ENCODE measurements at regions not wholly inside any gene's neighbourhood (a gene's known extent, or its start where the extent isn't known, plus 50 kb on each side); places are given as distances from the start of the nearest gene placed in this dataset.
A peak's percentile ranks its signal among the peaks of the same experiment; 100 is the strongest.
"Not testable (repeated sequence)": the region's sequence is repeated elsewhere in the genome, so short reads cannot be mapped to it uniquely, and the experiment has no call there.

- DNase-seq: no peak
These were observed 152.2 kb downstream of the LIPI start for GRCh38 chr21:14058566-14058965.

DNA sequence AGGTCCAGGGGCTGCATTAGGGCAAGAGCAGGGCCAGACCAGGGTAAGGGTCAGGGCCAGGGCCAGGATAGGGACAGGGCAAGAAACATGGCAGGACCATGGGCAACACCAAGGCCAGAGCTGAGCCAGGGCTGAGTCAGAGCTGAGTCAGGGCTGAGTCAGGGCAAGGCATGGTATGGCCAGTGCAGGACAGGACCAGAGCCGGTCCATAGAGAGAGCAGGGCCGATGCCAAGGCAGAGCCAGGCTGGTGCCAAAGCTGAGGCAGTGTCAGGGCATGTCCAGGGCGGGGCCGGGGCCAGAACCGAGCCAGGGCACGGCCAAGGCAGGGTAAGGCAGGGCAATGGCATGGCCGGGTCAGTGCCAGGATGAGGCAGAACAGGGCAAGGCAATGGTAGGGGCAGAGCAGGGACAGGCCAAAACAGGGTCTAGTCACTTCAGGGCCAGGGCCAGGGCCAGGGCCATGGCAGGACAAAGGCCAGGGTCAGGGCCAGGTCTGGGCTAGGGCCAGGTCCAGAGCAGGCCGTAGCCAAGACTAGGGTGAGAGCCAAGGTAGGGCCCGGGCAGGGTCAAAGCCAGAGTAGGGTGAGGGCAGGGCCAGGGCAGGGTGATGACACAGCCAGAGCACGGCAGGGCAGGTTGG lies 152.8 kb downstream of the LIPI start:
- DNase-seq: not testable (repeated sequence)

DNA sequence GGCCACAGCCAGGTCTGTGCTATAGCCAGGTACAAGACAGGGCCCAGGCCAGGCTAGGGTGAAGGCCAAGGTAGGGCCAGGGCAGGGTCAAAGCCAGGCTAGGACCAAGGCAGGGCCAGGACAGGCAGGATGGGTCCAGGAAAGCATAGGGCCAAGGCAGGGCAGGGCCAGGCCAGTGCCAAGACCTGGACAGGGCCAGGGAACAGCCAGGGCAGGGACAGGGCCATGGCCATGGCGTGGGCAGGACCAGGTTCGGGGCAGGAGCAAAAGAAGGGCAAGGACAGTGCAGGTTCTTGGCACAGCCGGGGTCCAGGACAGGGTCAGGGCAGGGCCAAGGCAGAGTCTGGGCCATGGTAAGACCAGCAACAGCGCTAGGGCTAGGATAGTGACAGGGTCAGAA lies 153.4 kb downstream of the LIPI start:
- no peak for DNase-seq

DNA sequence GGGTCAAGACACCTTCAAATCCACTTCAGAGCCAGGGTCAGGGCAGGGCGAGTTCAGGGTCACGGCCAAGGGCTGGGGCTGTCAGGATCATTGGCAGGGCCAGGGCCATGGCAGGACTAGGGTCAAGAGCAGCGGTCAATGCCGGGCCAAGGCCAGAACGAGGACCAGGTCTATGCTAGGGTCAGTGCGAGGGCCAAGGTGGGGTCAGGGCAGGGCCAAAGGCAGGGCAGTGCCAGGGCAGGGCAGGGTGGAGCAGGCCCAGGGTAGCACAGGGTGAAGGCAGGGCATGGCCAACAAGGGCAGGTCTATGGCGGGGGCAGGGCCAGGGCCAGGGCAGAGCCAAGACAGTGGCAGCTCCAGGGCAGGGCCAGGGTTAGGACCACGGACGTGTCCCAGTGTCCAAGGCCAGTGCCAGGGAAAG lies 154.0 kb downstream of the LIPI start:
- DNase-seq: no peak

DNA sequence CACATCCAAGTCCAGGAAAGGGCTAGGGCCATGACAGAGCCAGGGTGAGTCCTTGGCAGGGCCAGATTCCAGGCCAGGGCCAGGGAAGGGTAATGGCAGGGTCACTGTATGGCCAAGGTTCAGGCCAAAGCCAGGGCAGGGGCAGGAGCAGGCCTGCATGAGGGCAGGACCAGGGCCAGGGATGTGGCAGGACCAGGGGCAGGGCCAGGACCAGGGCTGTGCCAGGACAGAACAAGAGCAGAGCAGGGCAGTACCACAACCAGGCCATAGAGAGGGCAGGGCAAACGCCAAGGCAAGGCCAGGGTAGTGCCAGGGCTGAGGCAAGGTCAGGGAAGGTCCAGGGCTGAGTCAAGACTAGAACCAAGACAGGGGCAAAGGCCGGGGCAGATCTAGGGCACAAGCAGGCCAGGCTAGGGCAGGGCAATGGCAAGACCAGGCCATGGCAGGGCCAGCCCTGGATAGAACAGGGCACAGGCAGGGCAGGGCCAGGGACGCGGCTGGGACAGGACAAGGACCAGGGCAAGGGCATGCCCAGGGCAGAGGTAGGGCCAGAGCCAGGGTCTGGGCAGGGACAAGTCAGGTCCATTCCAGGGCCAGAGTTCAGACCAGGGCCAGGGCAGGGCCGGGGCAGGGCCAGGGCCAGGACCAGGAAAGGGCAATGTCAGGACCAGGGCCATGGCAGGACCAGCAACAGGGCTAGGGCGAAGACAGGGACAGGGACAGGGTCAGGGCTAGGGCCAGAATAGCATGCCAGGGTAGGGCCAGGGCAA lies 154.8 kb downstream of the LIPI start:
- not testable (repeated sequence) for DNase-seq

GRCh38 chr21:14054682-14055081 lies 156.1 kb downstream of the LIPI start:
- no peak for DNase-seq

DNA sequence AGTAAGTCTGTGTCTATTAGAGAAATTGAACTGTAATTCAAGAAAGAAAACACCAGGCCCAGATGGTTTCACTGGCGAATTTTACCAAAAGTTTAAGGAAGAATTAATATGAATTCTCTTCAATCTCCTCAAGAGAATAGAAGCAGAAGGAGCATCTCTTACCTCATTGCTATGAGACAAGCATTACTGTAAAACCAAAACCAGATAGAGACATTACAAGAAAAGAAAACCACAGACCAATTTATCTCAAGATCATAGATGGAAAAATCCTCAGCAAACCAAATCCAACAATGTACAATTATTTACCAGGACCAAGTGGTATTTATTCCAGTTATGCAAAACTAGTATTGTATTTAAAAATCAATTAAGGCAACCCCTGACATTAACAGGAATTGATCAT lies 160.6 kb downstream of the LIPI start:
- no peak for DNase-seq

- DNase-seq: no peak
These were observed 164.4 kb downstream of the LIPI start for GRCh38 chr21:14046401-14046800.

- DNase-seq: no peak
These were observed 170.4 kb downstream of the LIPI start for GRCh38 chr21:14040386-14040785.

DNA sequence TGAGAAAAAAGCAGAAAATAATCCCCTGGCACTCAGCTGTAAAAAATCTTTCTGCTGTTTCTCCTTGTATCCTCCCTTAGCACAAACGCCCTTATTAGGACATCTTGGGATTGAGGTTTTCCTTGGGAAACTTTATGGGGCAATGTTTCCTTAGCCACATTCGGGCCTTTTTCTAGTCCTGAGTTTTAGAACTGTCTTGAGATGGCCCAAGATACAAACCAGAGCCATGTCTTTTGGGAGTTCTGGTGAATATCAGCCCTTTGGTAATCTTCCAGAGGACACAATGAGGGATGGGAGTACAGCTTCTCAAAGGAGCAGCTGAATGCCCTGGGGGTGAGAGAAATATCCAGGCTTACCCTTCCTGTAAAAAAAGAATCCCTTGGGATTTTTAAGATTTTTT lies 182.1 kb downstream of the LIPI start:
- DNase-seq: not testable (repeated sequence)

DNA sequence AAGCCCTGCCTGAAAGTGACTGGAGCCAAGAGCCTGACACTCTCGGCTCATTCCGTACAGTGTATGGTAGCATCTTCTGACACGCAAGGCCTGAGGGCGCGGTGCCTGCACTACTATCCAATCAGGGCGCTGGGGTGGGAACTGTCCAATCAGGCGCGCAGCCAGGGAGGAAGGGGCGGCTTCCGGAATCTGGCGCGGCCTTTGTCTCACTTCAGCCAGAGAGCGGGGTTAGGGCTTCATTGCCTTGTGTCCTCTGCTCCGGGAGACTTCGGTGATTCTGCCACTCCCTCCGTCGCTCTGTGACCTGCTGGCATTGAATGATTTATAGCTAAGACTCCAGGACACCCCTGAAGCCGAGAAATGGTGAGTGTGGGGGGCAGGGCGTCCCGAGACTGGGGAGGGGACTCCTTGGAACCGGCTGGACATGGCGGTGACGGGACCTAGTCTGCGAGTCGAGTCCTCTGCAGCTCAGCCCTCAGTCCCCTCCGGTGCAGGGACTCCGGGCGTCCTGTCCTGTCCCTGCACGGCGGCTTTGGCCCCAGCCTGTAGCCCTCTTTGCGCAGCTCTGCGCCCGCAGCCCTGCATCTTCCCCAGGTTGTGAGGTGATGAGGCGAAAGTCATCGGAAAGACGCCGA lies 183.4 kb downstream of the LIPI start:
- DNase-seq: peak; percentile 79

DNA sequence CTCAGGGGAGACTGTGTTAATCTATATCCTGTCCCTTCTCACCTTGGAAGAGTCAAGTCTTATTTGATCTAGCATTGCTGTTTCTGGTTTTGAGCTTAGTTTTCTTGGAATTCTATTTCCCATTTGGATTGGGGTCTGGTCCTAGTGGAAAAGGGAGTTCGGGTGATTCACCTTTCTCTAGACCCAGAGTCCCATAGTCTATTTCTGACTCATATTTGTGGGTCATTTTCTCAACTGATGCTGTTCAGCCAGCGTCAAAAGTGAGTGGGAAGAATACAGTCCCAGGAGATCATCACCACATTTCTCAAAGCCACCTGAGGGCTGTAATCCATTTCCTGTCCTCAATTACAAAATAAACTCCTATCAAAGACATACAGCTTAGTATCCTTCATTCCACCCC lies 190.6 kb downstream of the LIPI start:
- DNase-seq: not testable (repeated sequence)

DNA sequence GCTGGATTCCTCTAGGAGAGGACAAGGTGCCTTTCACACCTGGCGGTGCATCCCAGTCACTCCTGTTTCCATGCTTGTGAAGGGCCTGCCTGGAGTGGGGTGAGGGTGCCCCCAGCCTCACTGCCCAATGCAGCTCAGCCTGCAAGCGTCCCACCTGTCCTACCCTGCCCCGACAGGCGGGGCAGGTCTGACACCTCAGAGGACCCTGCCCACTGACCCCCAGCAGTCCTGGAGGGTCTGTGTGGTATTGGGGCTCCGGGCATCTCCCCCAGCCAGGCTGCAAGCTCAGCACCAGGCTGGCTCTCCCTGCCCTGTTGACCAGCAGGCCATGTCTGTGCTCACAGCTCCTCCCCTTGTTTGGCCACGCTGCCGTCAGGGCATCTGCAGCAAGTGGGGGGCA lies 194.9 kb downstream of the LIPI start:
- DNase-seq: not testable (repeated sequence)

DNA sequence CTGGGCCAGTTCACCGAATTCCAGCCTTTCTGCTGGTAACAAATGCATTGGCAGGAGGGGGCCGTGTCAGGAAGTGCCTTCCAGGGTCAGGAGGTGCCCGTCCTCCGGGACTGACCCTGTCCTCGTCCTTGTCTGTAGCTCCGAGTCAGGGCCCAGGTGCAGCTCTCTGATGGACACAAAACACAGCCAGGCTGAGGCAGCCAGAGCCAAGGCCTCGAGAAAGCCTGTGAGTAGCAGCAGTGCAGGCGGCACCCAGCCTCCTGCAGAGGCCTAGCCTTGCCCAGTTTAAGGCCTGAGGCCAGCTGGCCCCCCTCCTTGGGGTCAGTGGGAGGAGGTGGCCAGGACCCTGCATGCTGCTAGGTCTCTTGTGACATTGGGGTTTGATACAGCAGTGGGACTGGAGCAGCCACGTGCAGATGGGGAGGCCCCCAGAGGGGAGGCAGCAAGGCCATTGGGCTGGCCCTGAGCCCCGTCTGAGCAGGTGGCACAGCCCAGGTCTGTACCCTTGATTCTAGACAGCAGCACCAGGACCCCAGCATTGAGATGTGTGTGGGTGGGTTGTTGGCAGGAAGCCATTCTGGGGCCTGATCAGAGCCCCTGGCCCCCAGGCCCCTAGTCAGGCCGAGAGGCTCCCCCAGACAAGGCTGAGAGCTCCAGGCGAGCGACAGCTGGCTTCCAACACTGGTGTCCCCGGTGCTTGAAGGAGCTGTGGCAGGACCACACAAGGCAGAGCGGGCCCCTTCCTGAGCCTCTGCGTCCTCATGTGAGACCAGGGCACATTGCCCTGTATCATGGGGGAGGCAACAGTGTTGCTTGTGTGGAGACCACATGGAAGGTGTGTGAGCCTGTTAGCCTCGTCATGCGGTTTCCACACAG lies 196.9 kb downstream of the LIPI start:
- DNase-seq: not testable (repeated sequence)

DNA sequence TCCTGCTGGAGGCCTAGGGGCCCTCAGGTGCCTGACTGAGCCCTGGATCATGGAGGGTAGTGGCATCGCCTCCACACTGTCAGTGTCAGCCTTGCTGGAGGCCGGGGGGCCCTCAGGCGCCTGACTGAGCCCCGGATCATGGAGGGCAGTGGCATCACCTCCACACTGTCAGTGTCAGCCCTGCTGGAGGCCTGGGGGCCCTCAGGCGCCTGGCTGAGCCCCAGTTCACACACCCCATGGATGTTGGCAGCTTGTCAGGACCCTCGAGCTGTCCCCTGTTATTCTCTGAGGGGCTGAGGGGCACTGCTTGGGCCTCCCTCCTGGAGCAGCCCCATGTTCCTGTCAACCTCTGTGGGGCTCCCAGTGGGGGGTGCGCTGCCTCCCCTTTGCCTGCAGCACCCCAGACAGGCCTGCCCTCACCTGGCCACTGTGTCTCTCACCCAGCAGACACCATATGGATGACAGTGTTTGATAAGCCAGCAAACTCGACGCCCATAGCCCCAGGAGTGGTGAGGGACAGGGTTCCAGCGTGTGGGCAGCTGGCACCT lies 197.6 kb downstream of the LIPI start:
- DNase-seq: no peak

- no peak for DNase-seq
These were observed 198.3 kb downstream of the LIPI start for GRCh38 chr21:14012409-14012808.

DNA sequence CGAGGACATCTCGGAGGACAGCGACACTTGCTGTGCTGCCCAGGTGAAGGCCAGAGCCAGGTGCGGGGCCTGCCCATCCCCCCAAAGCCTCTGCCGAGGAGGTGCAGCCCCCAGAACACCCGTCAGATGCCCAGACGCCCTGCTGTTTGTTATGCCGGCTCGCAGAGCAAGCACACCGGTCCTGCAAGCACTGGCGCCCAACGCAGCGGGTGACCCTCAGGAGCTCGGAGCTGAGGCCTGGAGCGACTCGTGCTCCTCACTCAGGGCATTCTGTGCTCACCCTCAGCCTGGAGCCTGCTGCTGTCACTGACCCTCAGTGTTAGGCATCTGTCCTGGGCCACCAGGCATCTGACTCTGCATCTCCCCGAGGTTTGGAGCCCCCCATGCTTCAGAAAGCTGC lies 199.0 kb downstream of the LIPI start:
- DNase-seq: not testable (repeated sequence)

DNA sequence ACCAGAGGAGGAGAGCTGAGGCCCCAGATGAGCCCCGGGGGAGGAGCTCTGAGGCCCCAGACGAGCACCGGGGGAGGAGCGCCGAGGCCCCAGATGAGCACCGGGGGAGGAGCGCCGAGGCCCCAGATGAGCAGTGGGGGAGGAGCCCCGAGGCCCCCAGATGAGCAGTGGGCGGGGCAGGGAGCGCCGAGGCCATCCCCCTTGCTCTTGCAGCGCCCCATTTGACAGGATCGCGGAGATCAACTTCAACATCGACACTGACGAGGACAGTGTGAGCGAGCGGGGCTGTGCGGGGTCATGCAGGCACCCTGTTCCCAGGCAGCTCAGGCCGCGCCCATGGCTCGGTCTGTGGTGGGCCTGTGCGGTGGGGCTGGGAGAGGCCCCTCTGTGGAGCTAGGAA lies 199.6 kb downstream of the LIPI start:
- DNase-seq: not testable (repeated sequence)

GRCh38 chr21:14010729-14011128 lies 200.0 kb downstream of the LIPI start:
- DNase-seq: no peak

- not testable (repeated sequence) for DNase-seq
These were observed 200.8 kb downstream of the LIPI start for GRCh38 chr21:14009990-14010389.

DNA sequence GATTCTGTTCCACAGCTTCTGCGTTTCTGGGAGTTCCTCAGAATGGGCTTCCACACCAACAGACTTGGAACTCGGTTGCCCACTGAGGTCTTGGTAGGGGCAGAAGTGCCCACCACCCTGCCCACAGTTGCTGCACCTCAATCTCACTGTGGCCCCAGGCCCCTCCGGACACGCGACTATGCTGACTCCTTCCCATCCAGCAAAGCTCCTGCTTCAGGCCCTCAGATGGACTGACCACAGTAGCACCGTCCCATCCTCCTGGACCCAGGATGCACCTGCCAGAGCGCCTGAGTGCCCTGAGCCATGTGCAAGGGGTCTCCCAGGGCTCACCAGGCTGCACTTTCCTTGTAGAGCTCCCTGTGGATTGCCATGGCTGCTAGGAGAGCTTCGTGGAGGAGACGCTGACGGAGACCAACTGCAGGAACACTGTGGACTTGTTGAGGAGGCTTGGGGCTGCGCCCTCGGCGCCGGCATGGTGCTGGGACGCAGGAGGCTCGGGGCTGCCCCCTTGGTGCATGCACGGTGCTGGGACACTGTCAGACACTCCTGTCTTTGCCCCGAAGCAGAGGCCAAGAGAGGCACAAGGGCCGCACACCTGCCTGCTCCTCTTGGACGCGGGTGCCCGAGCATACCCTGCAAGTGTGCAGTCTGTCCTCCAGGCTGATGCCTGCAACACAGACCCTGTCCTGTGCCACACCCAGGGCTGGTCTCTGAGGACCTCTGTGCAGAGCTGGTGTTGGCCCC lies 201.3 kb downstream of the LIPI start:
- DNase-seq: not testable (repeated sequence)

GRCh38 chr21:14008436-14008835 lies 202.3 kb downstream of the LIPI start:
- not testable (repeated sequence) for DNase-seq
